HG03469 (cell line): ENCODE measurements at regions not wholly inside any gene's neighbourhood (a gene's known extent, or its start where the extent isn't known, plus 50 kb on each side); places are given as distances from the start of the nearest gene placed in this dataset.
"Not testable (repeated sequence)": the region's sequence is repeated elsewhere in the genome, so short reads cannot be mapped to it uniquely, and the experiment has no call there.

ENCODE experiments used
- ATAC-seq: cut with Tn5 transposase; IDR thresholded peaks from one replicate; pipeline ENCODE4 v1.9.1; 2021; ENCODE audit warnings: mild to moderate bottlenecking, moderate library complexity, moderate number of reproducible peaks; ENCODE audit not compliant: unreplicated experiment

DNA sequence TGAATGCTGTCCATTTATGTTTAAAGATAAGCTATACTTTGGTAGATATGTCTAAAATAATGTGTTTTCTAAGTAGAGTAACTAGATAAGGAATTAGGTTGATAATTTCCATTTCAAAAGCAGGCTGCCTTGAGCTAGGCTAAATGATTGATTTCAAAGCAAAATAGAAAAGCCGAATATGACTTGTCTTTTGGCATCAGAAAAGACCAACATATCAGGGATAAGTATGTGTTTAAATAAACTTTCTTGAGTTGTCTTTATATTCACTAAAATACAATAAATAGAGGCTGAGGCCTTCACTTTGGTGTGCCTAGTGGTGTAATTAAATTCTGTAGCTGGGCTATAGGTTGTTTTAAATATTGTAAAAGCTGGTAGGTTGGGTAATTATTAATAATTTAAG, 569.0 kb downstream of the TAF11L14 start:
- ATAC-seq: no peak

DNA sequence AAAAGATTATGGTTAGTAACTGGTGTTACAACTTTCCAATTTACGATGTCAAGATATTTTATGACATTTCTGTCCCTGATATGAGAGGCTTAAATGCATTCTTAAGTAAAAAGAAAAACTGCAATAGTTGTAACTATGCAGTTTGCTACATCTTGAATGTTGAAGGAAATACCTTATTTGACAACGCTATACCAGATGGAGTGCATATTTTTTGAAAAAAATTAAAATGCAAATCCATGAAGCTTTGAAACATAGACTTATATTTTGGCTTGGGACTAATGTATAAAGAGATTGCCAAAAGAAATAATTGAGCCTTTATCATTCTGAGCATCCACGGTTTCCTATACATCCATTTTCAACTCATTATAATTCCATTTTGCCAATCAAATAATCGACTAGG, 579.4 kb downstream of the TAF11L14 start:
- no peak for ATAC-seq

DNA sequence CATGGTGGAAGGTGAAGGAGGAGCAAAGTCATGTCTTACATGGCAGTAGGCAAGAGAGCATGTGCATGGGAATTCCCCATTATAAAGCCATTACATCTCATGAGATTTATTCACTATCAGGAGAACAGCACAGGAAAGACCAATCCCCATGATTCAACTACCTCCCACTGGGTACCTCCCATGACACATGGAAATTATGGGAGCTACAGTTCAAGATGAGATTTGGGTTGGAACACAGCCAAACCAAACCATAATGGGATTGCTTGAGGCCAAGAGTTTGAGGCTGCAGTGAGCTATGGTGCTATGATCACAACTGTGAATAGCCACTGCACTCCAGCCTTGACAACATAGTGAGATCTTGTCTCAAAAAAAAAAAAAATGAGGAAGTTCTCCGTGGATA, 581.8 kb downstream of the TAF11L14 start:
- ATAC-seq: no peak

DNA sequence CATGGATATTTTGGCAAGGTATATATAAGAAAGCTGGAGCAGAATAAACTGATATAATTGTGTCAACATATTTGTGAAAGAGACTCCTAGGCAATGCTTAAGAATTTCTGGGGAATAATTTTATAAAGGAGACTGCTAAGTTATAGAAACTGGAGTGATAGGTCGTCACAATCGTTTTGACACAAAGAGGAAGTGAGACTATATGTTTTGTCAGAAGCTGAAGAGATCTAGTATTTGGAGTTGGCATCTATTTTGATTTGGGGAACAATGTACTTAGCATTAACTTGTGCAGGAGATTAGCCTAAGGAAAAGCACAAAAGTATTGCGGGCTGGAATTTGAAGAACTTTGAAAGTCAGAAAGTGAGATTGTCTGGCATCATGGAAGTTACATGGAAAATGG, 582.5 kb downstream of the TAF11L14 start:
- ATAC-seq: no peak

DNA sequence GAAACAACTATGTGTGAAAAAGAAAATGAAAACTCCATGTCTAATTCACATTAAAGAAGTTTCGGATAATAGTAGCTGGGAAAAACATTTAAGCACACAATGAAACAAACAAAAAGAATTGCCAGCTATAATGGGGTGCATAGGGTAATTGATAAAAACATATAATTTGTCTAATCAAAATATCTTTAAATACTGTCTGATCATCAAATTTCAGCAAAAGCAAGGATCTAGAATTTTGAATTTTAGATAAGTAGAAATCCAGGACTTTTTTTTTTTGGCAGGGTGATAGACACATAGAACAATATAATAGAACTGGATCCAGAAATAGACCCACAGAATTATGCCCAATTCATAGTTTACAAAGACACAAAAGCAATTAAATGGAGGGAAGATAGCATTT, 585.0 kb downstream of the TAF11L14 start:
- ATAC-seq: no peak

DNA sequence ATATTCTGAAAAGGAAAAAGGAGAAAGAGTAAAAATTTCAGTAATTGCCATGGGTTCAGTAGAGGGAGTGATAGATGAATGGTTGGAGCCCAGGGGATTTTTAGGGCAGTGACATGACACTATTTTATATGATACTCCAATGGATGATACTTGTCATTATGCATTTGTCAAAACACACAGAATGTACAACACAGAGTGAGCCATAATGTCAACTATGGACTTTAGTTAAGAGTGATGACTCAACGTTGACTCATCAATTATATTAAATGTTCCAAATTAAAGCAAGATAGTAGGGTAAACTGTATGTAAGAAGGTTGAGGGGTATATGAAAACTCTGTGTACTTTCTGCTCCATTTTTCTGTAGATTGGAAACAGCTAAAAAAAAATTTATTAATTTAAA, 586.4 kb downstream of the TAF11L14 start:
- no peak for ATAC-seq

DNA sequence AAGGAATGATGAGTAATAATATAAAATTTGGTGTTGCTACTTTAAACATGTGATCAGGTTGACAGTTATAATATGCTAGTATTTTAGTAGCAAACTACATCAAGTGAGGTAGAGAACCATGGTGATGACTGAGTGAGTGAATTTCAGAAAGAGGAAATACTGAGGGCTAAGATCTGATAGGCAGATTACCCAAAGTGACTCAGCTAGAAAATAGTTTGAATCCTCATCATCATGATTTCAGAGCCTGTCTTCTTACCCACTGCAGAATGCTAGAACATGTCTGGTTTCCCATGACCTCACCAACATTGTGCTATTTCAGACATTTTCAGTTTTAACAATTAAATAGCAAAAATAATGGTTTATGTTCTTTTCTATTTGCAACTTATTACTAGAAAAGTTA, 602.1 kb downstream of the TAF11L14 start:
- no peak for ATAC-seq

DNA sequence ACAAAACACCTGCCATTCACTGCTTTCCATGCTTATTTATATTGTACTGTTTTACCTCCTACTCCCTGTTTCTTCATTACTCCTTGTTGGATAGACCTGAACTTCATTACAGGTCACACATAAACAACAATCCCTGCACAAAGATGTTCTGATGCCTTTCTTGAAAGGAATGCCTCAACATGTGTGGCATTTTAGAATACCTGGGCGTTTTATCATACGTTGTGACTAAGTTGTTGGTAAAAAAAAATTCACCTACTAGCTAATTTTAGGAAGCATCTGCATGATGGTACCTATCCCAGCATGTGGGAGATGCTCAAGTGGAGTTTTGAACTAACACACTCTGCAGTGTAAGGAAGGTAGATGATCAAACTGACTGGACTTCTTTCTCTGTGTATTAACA, 604.1 kb downstream of the TAF11L14 start:
- ATAC-seq: no peak

DNA sequence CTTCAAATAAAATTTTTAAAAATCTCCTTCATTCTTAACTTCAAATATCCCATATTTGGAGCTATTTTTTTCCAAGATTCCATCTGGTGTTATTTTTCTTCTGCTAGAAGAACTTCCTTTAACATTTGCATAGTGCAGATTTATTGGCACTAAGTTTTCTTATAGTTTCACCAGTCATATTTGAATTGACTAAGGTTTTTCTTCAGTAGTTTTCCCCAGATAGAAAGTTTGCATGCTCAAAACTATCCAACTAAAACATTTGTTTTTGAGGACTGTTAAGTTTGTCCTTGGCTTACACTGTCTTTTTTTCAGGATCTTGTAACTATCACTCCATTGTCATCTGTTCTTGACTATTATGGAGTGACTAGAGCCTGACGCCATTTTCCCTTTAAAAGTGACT, 606.7 kb downstream of the TAF11L14 start:
- no peak for ATAC-seq

DNA sequence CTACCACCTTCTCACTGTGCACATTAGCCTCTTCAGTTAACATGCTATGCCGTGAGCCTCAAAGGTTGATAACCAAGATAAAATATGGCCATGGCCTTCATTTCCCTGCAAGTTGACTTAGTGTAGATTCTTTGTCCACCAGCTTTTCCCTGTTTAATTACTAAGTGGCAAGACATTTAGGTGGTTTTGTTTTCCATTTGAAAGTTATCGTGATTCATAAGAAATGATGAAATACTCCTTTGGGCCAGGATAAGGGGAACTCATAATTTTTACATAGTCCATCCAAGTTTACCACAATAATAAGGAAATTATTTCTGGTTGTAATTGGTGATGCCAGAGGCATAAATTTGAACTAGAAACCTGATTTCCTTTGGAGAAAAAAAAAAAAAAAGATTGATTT, 609.6 kb downstream of the TAF11L14 start:
- no peak for ATAC-seq

DNA sequence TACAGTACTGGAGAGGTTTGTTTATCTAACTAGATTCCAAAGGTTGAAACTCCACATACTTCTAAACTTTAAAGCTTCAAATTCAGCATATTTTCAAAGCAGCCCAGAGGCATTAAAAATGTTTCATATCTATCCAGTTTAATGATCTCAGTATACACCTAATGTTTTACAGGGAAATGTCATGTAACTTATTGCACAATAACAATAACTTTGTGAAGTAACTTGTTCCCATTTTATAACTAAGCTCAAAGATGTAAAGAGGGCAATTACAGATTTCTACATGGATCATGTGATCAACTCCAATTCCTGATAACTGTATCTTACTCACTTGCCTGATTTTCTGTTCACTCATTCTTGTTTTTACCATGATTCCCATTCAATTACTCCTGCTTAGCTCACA, 610.0 kb downstream of the TAF11L14 start:
- no peak for ATAC-seq

DNA sequence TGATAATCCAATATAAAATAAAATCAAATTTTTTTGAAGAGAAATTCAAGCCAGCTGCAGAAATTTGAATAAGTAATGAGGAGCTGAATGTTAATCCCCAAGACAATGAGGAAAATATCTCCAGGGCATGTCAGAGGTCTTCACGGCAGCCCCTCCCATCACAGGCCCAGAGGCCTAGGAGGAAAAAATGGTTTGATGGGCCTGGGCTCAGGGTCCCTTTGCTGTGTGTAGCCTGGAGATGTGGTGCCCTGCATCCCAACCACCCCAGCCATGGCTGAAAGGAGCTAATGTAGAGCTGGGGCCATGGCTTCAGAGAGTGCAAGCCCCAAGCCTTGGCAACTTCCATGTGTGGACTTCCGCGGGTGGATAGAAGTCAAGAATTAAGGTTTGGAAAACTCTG, 618.3 kb downstream of the TAF11L14 start:
- no peak for ATAC-seq

DNA sequence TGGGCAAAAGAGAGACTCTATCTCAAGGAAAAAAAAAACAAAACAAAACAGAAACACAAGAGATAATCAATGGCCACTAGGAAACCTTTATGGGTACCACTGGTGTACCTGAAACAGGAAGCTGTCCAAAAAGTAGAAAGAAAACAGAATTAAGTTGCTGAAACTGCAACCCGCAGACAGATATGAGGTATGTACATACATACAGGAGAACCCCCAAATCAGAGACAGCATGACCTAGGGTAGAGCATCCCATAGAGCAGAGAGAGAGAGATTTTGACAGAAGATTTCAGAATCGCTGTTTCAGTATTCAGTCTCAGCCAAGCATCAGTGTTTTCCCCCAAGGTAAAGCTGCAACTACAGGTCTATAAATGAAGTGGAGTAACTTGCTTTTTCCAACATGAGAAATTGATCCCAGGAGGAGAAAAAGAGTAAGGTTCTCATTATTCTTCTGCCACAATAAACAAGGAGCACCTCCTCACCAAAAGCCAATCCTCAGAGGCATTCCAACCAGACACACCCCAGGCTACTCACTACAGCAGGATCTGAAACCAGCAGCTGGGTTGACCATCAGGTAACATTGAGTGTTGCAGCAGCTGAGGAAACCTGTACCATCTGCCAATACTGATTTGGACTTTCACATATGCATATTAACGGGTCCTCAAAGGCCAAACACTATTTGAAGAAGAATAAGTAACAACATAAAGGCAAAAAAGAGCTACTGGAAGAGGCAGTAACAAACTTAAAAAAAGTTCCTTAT, 630.0 kb downstream of the TAF11L14 start:
- no peak for ATAC-seq

DNA sequence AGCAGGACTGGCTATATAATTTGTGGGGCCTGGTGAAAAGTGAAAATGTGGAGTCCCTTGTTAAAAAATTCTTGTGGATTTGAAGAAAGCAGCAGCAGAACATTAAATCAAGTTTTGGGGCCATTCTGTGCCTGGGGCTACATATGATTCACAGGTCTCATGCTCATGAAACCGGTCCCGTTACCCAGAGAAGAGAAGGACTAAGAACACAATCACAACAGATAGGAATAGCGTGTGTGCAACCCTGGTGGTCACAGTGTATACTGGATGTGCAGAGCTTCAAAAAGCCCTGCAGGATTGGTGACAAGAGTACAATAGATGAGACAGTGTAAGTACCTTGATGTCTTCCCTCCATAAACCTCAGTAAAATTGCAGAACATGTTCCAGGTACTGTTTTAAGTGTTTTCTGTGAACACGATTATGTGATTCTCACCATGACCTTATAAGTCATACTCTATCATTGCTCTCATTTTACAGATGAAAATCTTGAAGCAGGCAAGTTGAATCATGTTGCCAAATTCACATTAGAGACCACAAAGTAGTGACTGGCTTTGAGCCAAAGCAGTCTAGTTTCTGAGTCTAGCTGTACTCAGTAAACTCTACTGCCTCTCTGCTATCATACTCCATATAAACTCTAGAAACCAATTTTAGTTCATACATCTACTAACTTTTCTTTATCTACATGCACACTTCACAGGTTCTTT, 636.5 kb downstream of the TAF11L14 start:
- ATAC-seq: no peak

DNA sequence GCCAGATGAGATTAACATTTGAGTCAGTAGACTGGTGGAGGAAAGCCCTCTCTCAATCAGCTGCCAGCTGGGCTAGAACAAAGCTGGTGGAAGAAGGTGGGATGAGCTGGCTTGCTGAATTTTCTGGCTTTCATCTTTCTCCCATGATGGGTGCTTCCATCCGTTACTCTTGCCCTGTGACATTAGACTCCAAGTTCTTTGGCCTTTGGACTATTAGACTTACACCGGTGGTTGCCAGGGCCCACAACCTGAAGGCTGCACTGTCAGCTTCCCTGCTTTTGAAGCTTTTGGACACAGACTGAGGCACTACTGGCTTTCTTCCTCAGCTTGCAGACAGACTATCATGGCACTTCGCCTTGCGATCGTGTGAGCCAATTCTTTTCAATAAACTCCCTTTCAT, 642.7 kb downstream of the TAF11L14 start:
- ATAC-seq: no peak

DNA sequence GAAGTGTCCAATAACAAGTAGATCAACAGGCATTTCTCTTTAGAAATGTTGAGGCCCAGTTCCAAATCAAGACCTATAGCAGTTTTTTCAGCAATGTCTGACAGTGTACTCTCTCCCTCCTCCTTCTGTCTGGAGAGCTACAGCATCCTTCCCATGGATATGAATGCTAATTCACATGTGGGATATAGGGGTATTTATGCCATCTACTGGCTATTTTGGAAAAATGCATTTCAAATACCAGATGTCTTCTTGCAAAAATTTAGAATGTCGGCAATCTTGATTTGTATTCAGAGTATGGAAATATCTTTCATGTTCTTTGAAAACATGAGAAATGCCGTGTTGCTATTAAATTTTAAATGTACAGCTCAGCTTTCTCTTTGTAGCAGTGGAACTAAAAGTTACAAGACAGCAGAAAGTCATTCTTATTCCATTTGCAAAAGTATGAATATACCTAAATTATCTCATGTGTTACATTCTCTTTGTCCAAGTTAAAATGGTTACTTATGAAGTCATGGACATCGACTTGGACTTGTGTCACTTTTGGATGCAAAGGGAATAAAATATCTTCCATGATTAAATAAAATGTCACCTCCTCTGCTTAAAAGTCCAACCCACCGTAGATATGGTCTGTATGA, 647.8 kb downstream of the TAF11L14 start:
- ATAC-seq: no peak

DNA sequence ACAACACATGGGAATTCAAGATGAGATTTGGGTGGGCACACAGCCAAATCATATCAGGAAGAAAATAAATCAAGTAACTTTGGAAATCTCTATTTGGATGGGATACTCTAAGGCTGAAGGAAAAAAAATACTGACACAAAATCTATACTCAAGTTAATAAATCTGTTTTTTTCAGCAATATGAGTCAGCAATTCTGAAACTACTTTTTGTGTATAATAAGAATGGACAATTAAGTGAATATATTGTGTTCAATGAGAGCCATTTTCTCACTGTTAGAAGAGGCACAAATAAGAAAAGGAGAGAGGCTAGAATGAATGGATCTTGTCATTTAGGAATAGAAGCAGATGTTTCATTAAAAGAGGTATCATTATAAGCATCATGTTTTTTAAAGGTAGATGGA, 651.0 kb downstream of the TAF11L14 start:
- no peak for ATAC-seq

DNA sequence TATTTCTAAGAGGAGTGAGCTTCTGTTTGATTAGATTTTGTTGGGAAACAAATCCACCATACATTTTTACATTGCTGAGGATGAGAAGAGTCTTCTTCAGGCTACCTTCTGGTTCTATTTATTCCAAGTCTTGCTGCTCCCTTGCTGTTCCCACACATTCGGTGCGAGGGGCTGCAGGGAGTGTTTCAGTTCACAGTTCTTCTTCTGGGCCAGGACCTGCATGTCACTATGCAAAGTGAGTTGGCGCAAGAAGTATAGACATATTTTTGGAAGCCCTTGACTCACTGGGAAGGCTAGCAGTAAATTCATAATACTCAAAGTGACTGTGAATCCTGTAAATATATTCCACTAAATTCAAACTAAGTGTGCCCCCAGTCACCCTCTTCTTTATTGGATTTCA, 657.9 kb downstream of the TAF11L14 start:
- no peak for ATAC-seq

DNA sequence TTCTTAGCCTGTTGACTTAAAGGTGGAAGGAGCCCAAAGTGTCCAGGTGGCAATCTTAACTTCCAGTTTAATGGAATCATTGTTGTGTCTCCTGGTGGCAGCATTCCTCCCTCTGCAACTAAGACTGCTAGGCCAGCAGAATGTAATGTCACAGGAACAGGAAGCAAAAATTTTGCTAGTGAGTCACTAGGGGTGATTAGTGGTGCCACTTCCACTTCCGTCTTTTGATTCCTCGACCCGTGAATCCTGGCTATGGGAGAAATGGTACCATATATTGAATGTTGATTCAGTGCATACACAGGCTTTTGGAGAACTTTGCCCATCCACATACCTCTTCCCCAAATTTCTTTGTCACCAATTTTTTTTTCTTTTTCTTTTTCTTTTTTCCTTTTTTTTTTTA, 661.4 kb downstream of the TAF11L14 start:
- ATAC-seq: not testable (repeated sequence)

DNA sequence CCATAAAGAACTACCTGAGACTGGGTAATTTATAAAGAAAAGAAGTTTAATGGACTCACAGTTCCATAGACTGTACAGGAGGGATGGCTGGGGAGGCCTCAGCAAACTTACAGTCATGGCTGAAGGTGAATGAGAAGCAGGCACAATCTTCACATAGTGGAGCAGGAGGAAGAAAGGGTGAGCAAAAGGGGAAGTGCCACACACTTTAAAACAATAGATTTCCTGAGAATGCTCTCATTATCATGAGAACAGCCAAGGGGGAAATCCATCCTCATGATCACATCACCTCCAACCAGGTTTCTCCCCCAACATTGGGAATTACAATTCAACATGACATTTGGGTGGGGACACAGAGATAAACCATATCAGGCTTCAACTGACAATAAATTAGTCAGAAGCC, 664.9 kb downstream of the TAF11L14 start:
- ATAC-seq: no peak

DNA sequence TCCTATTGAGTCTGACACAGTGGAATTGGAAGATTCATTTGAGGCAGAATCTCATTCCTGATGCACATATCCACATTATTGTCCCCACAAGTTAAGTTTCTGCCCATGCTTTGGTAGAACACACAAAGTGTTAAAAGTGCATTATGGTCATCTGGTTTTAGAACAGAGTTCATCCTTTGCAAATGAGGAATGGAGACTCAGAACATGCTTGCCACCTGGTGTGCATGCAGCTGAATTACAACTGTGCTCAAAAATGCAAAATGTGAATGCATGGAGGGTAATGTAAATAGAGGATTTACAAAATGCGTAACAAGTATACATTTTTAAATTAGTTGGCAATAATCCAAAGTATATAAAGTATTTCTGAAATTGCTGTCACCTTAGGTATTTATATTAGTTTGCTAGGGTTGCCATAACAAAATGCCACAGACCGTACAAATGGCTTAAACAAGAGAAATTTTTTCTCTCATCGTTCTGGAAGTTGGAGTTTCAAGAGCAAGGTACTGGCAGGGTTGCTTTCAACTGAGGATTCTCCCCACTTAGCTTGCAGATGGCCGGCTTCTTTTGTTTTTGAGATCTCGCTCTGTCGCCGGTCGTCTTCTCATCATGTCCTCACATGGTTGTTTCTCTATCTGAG, 671.1 kb downstream of the TAF11L14 start:
- peak; percentile 80 for ATAC-seq

DNA sequence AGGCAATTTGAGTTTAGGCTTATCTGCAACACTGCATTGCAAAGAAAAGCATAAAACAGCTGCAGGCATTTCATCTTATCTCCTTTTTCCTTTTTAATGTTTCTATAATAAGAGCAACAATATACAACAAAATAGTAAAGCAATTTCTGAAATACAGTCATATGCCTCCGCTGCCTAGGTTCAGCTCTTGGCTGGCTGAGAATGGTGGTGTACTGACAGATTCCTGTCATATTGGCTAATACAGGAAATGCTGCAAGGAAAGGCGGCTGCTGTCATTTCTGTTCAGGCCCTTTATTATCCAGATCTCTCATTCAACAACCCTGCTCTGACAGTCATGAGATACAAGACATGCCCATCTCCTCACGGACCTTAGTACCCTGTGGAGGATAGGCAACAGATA, 677.0 kb downstream of the TAF11L14 start:
- ATAC-seq: no peak
